CD4-positive, alpha-beta T cell treated with Interleukin-4 for 1 hour (primary cell): ENCODE measurements at regions not wholly inside any gene's neighbourhood (a gene's known extent, or its start where the extent isn't known, plus 50 kb on each side); places are given as distances from the start of the nearest gene placed in this dataset.

ENCODE experiments used
- DNase-seq, 2 donors: peaks; one replicate each; pipeline ENCODE4 v3.0.0-alpha.2; 2020 to 2022

DNA sequence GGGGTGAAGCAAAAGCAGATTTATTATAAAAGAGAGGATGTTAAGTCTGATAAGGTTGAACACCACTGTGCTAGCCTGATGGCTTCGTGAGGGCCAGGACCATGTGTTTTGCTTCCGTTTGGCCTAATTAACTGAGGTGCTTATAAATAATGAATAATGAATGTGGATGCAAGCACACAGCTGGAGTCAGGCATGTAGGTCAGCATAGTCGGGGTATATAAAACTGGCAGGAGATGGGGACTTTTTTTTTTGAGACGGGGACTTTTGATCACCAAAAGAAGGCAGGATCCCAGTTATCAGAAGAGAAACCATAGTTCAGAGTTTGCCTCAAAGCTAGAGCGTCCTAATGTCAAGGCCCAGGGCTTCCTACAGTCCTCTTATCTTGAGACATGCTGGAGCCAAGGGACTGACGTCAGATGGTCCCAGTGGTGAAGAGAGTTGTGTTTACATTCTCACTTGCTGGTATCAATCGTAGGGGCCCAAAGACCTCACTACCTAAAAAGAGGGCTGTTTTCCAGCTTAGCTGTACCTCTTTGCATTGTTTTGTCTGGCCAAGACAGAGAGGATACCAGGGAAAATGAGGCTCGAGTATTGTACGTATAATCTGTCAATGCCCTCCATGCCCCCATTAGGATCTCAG lies 50.4 kb downstream of the RTL9 start:
- no peak for DNase-seq

DNA sequence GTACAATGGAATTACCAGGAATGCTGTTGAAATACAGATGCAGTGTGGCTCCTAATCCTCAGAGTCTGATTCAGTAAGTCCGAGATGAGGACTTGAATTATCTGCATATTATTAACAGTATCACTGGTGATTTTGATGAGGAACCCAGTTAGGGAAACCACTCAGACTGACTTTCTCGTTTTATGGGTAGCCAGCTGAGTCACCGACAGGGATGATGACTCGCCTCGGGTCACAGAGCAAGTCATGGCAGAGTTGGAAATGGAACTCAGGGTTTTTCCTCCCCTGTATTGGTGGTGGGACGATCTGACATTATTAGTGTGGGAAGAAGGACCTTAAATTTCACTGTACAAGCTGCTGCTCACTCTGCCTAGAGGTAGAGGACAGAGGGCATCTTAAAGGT lies 51.3 kb downstream of the RTL9 start:
- DNase-seq = no peak

DNA sequence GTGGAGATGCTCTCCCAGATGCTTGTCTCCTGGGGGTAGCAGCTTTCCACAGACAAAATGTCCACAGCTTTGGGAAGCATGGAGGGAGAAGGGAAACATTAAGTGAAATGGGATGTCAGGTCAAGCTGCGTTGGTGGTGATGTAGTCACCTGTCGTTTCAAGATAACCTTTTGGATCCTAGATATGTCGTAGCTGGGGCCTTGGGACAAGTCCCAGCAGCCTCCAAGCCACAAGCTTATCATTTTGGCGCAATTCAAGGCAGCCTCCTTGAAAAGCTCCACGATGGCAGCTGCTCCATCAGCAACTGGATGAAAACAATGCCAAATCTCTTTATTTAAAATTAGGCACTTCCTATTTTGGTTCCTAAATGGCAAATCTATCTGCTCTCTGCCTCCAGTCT lies 52.0 kb downstream of the RTL9 start:
- no peak for DNase-seq

DNA sequence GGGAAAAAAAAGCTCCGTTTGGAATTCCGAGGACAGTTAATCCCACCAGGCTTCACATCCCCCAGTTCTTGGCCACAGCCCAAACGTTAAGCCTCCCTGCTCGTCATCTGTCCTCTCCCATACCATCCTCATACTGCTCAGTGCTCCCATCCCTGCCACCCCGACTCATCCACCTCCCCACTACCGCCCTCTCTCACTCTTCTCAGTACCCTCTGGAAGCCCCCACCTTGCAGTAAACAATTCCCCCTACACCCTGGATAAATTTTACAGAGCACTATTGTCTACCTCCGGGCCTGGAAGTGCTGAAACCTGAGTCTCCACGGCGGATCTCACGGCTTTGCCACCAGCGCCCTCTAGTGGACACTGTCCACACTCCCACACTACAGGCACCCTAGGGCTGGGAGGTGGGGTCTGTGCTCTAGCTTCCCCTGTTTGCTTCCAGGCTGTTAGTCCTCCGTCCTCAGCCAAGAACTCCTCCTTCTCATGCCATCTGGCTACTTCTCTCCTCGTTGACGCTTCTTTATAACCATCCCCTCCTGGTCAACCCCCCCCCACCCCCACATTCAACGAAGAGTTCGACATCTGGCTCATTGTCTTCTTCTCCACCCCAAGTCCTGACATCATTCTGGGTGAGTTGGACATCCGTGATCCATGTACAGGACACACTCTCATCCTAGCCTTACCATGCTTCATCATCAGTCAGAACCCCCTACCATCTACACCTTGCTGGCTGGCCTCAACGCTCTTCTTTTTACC lies 54.5 kb downstream of the RTL9 start:
- DNase-seq = peak; percentile 60 to 65

DNA sequence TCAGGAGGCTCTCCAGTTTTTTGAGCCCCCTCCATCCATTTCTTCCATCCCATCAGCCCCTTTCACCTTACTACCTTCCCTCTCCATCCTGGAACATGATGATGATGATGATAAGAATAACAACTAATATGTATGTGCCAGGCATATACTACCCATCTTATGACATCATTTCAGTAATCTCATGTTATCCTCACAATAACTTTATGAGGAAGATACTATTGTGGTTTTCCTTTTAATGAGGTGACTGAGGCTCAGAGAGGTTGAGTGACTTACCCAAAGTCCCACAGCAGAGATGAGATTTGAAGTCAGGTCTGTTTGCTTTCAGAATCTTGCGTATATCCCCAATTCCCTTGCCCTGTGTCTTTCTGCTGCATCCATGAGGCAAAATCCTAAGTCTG lies 55.1 kb downstream of the RTL9 start:
- no peak for DNase-seq

DNA sequence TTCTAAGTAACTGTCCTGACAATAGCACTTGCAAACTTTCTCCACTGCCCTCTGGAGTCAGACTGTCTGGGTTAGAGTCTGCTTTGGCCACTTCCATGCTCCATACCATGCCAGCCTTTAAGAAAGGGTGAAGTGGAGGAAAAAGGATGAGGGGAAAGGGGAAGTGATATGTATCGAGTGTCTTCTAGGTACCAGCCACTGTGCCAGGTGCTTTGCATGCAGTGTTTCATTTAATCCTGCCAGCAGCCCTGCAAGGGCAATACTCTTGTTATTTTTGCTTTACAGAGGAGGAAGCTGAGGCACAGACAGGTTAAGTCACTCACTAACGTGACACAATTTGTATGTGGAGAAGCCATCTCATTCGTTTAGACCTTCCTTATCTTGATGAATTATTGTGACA lies 55.6 kb downstream of the RTL9 start:
- no peak for DNase-seq

DNA sequence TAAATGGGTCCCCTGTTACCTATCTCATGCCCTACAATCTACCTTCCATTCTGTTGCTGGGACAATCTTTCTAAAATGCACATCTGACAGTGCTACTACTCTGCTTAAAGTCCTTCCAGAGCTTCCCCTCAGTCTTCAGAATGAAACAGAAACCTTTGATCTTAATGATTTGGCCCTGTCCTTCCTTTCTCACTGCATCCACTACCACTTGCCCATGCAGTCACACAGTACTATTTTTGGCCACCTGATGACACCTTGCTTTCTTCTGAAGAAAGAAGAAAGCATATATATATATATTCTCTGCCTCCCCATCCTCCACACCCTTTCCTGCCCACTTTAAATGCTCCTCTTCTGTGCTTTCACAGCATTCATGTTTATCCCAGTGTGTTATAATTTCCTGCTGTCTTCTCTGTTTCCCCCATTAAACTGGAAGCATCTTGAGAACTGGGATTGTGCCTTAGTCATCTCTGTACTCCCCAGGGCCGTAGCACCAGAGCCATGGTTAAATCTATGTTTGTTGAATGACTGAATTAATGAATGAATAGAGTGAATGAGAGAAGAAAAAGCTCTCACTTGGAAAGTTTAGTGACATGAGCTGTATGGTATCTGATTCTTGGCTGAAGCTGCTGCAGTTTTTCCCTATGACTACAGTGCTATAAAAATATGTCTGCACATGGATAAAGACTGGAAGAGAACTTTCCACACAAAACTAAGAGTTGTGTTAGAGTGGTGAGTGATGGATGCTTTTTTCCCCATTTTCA lies 56.2 kb downstream of the RTL9 start:
- no peak for DNase-seq

DNA sequence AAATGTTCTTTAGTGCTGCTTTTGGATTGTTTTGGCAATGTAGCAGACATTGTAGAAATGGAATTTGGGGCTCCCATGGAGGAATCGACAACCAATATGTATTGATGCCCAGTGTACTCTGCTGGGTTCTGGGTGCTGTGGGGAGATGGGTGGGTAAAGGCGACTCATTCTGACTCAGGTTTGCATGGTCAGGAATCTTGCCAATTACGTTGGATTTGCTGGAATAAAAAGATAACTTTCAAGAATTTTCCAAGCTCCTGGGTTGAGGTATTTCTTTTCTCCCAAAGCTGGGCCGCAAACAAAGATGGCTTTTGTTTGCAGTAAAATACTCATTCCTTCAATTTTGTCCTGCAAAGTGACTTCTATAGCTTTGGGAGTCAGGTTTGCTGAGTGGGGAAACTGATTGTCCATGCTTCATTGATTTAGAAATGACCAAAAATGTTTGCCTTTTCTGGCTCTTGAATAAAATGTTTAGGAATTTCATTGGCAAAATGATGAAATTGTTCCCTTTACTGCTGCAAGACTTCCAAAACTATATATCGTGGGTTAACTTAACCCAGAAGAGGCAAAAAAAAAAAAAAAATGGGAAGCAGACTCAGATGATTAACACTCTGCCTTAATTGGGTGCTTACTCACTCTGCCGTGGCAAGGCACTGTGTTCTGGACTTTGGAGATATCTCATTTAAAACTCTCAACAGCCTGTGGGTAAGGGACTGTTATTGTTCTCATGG lies 57.0 kb downstream of the RTL9 start:
- DNase-seq = no peak

DNA sequence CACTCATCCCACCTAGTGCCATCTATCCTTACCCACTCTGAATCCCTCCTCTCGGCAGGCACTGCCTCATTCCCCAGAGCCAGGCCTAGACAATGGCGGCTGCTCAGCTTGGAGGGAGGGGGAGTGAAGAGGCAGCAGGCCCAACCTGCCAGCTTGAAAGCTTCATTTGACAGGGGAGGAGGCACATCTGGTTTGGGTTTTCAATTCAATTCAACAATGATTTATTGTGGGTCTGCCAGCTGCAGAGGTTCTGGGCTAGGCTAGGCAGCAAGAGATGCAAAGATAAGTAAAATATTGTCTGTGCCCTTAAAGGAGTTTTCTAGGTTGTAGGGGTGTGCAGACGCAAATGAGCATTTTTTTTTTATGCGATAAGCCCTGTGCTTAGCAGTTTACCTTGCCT lies 58.5 kb downstream of the RTL9 start:
- DNase-seq = no peak

DNA sequence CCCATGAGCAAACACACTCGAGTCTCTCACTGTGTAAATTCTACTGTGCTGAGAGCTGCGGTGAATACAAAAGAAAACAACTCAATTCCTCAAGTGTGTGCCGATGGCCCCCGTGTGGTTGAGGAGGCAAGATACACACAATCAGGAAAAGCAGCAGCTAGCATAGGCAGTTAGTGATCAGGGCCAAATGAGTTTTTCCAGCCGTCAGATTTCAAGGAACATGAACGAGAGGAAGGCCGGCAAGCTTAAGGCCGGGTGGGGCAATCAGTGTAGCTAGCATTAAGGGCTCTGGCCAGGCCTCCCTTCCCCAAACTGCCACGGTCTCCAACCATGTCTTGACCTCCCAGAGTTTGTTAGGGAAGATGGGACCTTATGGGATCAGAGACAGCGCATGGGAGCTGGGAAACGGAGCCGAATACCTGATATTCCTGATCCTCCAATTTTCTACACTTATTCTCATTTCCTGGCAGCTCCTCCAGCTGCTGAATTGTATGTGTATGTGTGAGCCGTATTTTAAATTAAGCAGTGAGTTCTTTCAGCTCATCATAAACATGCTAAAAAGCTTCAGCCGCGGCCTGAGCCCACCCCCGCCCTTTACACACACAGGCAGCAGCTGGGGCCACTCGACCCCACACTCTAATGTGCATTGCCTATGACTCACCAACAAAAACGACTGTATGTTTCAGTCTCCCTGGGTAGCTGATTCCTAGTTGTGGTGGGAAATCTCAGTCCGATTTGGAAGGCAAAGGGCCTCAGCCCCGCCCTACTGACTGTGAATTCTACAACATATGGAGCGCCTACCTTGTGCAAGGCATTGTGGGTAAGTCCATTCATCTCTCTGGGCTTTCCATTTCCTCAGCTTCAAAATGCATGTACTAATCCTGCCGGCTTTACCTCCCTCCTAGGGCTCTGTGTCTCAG lies 59.9 kb downstream of the RTL9 start:
- no peak for DNase-seq

DNA sequence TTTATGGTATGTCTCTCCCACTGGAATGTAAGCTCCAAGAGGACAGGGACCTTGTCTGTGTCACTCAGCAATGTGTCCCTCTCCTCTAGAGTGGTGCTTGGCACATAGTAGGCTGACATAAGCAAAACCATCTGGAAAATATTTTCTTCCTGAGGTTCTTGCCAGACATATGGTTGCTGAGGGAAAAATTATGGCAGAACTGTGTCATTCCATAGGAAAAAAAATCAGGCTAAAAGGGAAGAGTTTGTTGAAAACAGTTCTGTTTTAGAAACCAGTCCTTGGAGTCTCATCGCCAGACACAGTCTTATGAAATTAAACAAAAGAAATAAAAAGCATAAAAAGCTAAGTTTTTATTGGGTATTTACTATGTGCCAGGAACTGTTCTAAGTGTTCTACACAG lies 60.9 kb downstream of the RTL9 start:
- DNase-seq = no peak

DNA sequence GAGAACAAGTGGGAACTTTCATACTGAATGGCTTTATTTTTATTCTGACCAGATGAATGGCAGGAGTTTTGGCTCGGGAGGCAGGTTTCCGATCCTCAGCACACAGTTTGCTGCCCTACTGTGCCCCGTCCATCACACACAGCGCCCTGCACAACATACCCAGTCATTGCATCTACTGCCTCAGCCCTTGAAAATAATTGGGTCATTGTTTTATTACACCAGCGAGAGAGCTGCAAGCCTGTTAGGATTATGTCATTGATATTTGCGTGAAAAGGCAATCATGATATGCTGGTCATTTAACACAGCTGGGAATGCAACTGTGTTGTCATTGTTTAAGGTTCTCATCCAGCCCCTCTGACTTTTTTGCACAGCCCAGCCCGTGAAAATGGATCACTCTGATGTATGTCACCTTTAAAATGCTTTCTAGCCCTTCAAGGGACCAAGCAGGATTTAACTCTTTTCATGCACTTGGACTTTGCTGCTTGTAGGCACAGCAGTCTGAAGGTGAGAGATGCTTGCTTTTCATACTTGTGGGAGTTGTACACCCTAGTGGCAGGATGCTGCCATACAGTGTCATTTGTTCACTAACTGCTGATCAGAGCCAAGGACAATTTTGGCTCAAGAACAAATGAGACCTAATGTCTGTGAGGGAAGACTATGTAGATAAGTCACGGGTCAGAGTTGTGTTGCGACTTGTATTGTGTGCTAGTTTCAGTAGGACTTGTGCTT lies 62.3 kb downstream of the RTL9 start:
- DNase-seq = no peak

DNA sequence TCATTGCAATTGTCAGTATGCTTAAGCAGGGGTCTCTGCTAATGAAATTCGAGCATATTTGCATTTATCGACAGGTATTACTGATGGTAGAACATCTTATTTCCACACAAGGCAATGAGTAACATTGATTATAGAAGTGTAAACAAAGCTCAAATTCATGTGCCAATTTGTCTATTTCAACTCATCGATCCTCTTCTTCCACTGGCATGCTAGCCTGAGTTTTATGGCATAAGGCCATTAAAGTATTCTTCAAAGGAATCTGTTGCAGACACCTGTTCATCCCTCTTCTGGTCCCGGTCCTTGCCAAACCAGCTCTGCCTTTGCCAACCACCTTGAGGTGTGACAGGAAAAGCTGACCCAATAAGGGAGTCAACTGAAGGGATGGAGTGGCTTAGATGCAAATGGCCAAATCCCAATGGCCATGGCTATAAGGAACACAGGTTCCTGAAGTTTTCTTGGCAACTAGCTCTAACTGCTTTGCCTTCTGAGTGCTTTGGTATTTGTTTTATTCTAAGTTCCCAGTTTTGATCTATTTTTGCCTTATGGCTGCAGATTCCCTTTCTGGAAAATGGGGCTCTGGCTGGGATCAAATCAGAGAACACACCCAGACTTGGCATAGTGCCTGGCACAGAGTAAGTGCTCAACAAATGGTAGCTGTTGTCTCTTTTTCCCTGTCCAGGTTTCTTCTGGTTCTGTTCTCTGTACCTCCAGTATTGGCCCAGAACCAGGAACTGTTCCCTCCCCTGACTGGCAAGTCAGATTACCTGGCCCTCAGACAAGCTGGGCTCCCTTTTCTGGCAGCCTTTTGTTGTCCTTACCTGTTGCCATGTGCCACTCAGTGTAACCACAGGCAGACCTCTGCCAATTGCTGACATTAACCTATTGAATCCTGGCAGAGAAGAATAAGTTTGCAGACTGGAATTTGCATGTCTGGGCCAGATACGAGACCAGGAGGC lies 63.1 kb downstream of the RTL9 start:
- DNase-seq = no peak

DNA sequence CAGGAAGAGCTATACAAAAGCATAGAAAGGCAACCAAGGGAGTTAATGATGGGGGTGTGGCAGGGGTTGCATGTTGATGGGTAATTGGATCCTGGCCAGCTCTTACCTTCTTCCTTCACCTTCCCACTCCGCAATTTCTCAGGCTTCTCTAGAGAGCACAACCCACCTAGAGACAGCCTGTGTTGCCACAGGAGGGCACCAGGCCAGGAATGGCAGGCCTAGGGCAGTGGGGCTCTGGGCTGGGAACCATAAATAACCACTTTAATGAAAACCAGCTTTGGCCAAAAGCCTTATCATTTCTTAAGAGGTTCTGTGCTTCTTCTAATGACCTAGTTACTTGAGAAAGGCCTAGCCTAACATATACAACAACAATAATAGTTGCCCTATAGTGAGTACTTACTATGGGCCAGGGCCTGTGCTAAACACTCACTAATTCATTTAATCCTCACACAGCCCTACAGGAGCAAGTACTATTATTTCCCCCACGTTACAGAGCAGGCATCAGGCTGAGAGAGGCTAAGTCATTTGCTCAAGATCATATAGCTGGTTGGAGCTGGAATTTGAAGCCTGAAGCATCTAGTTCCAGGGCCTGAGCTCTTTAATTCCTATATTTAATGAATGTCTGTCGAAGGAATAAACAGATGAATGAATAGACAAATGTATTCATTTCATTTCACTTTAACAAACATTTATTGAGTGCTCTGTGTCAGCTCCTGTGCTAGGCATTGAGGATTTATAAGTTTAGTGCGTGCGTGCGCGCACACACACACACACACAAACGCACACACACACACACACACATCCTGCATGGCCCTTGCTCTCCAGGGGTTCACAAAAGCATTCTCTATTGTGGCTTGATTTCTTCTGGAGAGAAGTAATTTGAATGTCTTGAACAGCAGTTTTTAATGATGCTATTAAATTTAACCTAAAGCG lies 66.8 kb downstream of the RTL9 start:
- no peak for DNase-seq

DNA sequence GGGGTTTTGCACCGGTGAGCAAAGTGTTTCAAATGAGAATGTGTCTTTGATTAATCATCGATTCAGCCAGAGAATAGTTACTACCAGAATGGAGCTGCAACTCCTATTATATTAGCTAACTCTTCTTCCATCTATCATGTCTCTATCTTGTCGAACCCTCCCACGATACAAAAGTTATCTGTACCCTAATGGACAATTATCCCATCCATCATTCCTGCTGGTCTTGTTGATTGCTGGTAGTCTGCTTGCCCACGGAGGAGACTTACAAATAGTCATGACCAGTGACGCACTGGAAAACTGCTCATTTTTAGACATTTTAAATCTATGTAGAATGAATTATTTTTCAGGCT lies 67.5 kb downstream of the RTL9 start:
- no peak for DNase-seq

DNA sequence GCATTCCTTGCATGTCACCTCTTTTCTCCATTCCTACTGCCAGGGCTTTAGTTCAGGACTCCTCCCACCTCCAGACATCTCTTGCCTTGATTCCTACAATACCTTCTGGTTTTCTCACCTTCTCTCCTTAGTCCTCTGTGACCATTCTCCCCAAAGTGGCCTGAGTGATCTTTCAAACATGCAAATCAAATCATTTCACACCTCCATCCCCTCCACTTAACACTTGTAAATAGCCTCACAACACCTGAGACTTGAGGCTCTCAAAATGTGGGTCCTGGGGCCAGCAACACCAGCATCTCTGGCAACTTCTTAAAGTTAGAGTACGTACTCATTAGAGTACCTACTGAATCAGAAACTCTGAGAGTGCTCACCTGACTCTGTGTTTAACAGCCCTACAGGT lies 68.4 kb downstream of the RTL9 start:
- DNase-seq = no peak

DNA sequence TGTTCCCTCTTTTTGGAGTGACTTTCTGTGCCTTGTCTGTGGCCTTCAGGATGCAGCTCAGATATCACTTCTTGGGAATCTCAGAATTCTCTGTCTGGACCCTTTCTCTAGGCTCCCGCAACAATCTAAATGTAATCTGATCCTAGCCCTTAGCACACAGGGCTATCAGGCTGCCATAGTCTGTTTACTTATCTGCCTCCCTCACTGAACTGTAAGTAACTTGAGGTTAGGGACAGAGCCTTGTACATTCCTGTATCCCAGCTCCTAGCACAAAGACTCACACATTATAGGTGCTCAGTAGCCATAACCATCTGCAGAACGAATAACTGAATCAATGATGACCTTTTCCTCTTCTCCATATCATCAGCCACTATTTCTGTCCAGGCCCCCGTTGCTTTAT lies 69.5 kb downstream of the RTL9 start:
- DNase-seq = no peak

DNA sequence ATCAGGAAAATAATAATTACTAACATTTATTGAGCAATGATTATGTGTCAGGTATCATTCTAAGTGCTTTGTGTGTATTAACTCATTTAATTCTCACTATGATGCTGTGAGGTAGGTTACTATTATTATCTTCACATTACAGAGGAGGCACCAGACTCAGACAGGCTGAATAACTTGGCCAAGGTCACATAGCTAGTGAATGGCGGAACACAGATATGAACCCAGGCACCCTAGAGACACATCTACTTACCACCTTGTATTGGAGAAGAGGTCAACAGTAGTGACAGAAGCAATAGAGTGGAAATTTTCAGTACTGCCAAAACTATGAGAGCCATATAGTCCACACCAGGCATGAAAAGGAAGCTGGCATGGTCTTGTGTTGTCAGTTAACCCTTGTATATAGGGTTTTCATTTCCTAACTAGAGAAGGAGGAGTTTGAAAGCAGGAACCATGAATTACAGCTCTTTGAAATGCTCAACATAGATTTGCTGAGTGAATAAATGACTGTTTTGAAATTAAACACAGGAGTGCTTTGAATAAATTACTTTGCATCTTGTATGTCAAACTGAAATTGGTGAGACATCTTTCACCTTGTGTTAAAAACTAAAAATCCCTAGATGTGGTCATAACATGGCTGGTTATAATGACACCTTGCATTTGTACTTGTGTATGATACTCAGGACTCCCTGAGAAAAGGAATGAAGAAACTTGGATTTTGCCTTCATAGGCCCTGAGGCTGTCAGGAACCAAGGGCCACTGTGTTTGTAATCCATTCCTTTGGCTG lies 71.8 kb downstream of the RTL9 start:
- no peak for DNase-seq
